HG02884 (cell line): ENCODE measurements at regions not wholly inside any gene's neighbourhood (a gene's known extent, or its start where the extent isn't known, plus 50 kb on each side); places are given as distances from the start of the nearest gene placed in this dataset.

Experiments
- ATAC-seq: cut with Tn5 transposase; IDR thresholded peaks from one replicate; pipeline ENCODE4 v1.9.1; 2021; ENCODE audit warnings: mild to moderate bottlenecking, moderate library complexity; ENCODE audit not compliant: unreplicated experiment

DNA sequence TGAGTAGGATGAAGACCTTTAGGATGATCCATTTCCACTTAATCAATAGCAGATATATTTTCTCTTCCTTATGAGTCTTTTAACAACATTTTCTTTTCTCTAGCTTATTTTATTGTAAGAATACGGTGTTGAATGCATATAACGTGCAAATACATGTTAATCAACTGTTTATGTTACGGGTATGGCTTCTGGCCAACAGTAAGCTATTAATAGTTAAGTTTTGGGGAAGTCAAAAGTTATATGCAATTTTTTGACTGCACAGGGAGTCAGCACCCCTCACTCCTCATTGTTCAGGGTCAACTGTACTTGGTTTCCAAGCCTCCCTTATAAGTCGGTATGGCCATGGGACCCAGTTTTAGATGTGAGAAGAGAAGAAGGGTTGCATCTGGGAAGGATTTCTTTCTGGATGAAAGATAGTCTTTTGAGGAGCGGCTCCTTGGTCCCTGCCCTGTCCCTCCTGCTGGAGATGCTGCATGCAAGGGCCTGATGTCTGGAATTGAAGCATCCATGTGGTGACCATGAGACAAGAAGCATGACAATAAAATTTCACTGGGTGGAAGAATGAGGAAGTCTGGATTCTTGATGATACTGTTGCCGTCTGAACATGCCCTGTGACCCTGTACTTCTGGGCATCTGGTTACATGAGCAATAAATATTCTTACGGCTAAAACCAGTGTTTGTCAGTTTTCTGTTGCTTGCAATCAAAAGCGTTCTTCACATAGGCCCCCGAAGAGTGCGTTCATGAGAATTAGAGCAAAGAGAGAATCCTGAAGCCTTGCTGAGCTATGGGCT, 194.7 kb upstream of the PMEPA1 start:
- no peak for ATAC-seq

GRCh38 chr20:57902473-57902872, 192.7 kb upstream of the PMEPA1 start:
- peak; percentile 82 for ATAC-seq

GRCh38 chr20:57901526-57901925, 191.7 kb upstream of the PMEPA1 start:
- ATAC-seq: no peak

DNA sequence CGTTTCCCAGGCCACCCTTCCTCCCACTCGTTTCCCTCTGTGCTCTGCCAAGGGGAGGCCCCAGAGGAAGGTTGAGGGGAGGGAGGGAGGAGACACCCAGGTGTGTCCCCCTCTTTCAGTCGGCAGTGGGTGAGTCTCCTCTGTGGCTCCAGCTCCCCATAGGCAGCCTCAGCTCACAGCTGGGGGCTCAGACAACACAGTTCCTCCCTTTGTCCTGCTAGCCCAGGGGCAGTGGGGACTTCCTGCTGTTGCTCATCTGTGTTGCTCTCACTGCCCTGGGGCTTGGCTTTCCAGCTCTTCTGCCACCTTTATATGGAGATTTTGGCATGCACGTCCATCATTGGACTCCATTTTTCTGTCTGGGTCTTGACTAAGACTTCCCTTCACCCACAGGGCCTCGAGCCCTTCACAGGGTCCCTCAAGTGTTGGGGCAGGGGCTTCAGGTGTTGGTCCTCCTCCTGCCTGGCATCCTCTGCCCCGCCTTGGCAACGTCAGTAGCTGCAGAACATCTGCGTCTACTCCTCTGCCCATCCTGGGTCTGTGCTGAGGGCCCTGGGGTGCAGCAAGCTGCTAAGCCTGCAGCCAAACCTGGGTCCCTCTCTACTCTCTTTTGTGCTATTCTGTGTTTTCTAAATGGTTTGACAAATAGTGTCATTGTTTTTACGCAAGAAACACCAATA, 190.6 kb upstream of the PMEPA1 start:
- ATAC-seq: no peak

DNA sequence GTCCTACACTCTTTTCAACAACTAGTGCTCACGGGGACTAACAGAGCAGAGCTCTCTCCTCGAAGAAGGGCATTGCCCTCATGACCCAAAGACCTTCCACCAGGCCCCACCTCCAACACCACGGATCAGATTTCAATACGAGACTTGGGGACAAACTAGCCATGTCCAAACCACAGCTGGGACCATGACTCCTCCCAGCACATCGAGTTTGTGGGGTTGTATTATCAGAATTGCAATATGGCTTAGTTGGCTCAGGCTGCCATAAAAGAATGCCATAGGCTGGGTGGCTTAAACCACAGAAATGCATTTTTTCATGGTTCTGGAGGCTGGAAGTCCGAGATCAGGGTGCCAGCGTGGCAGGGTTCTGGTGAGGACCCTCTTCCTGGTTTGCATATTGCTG, 189.7 kb upstream of the PMEPA1 start:
- no peak for ATAC-seq

- ATAC-seq: no peak
Observed at GRCh38 chr20:57898332-57898731, 188.5 kb upstream of the PMEPA1 start.

- ATAC-seq: no peak
Observed at GRCh38 chr20:57897891-57898290, 188.1 kb upstream of the PMEPA1 start.

- ATAC-seq: no peak
Observed at GRCh38 chr20:57897156-57897874, 187.5 kb upstream of the PMEPA1 start.

- ATAC-seq: no peak
Observed at GRCh38 chr20:57896563-57896962, 186.7 kb upstream of the PMEPA1 start.

GRCh38 chr20:57896017-57896416, 186.2 kb upstream of the PMEPA1 start:
- no peak for ATAC-seq

- no peak for ATAC-seq
Observed at GRCh38 chr20:57895161-57895855, 185.5 kb upstream of the PMEPA1 start.

- ATAC-seq: no peak
Observed at GRCh38 chr20:57894522-57894921, 184.7 kb upstream of the PMEPA1 start.

DNA sequence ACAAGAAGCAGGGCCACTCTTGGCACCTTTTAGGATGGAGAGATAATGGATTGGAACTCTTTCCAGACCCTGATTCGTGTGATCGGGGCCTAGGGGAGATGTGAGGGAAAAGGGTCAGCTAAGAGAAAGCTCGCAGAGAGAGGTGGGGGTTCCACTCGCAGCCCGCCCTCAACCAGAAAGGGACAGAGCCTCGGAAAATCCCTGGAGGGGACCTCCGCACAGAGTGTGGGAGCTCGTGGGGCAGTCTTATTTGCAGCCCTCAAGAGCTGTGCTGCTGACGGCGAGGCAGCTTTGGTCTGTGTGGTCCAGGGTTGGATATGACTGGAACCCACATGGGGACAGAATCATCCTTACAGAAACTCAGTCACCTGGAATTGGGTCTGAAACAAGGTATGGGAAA, 184.3 kb upstream of the PMEPA1 start:
- ATAC-seq: no peak

- no peak for ATAC-seq
Observed at GRCh38 chr20:57893366-57893999, 183.7 kb upstream of the PMEPA1 start.

- ATAC-seq: no peak
Observed at GRCh38 chr20:57892471-57892870, 182.7 kb upstream of the PMEPA1 start.

- ATAC-seq: no peak
Observed at GRCh38 chr20:57891014-57891413, 181.2 kb upstream of the PMEPA1 start.

- no peak for ATAC-seq
Observed at GRCh38 chr20:57890202-57890800, 180.5 kb upstream of the PMEPA1 start.

GRCh38 chr20:57888591-57888990, 178.8 kb upstream of the PMEPA1 start:
- ATAC-seq: no peak

GRCh38 chr20:57884956-57885355, 175.1 kb upstream of the PMEPA1 start:
- no peak for ATAC-seq

- no peak for ATAC-seq
Observed at GRCh38 chr20:57883761-57884160, 173.9 kb upstream of the PMEPA1 start.
